ELF-1 (cell line): ENCODE measurements at regions not wholly inside any gene's neighbourhood (a gene's known extent, or its start where the extent isn't known, plus 50 kb on each side); places are given as distances from the start of the nearest gene placed in this dataset.
"Not testable (repeated sequence)": the region's sequence is repeated elsewhere in the genome, so short reads cannot be mapped to it uniquely, and the experiment has no call there.

Experiments
- DNase-seq: peaks from one replicate; pipeline ENCODE4 v3.0.0-alpha.2; 2016; ENCODE audit warnings: low read depth, low spot score

- DNase-seq: no peak
These were observed 353.6 kb downstream of the NPHP4 start for GRCh38 chr1:5638582-5638981.

- DNase-seq: peak; percentile 23
These were observed 355.1 kb downstream of the NPHP4 start for GRCh38 chr1:5637171-5637570.

GRCh38 chr1:5634893-5635292 is 357.3 kb downstream of the NPHP4 start:
- no peak for DNase-seq

GRCh38 chr1:5632814-5633213 is 359.4 kb downstream of the NPHP4 start:
- no peak for DNase-seq

GRCh38 chr1:5632224-5632623 is 360.0 kb downstream of the NPHP4 start:
- DNase-seq: peak; percentile 20

- DNase-seq: no peak
These were observed 363.8 kb downstream of the NPHP4 start for GRCh38 chr1:5628416-5628815.

- no peak for DNase-seq
These were observed 368.8 kb downstream of the NPHP4 start for GRCh38 chr1:5623399-5623798.

GRCh38 chr1:5622412-5622811 is 369.8 kb downstream of the NPHP4 start:
- no peak for DNase-seq

GRCh38 chr1:5621692-5622091 is 370.5 kb downstream of the NPHP4 start:
- no peak for DNase-seq

- DNase-seq: peak; percentile 86
These were observed 371.2 kb downstream of the NPHP4 start for GRCh38 chr1:5620997-5621396.

- DNase-seq: no peak
These were observed 371.8 kb downstream of the NPHP4 start for GRCh38 chr1:5620418-5620817.

GRCh38 chr1:5619469-5619868 is 372.8 kb downstream of the NPHP4 start:
- no peak for DNase-seq

- no peak for DNase-seq
These were observed 374.7 kb downstream of the NPHP4 start for GRCh38 chr1:5617546-5617945.

- DNase-seq: no peak
These were observed 375.1 kb downstream of the NPHP4 start for GRCh38 chr1:5617179-5617520.

GRCh38 chr1:5616366-5617178 is 375.7 kb downstream of the NPHP4 start:
- DNase-seq: no peak

- no peak for DNase-seq
These were observed 377.1 kb downstream of the NPHP4 start for GRCh38 chr1:5615076-5615475.

GRCh38 chr1:5613900-5614299 is 378.3 kb downstream of the NPHP4 start:
- no peak for DNase-seq

GRCh38 chr1:5611851-5612250 is 380.4 kb downstream of the NPHP4 start:
- DNase-seq: no peak

GRCh38 chr1:5611431-5611830 is 380.8 kb downstream of the NPHP4 start:
- DNase-seq: peak; percentile 26

- DNase-seq: no peak
These were observed 381.8 kb downstream of the NPHP4 start for GRCh38 chr1:5610432-5610831.

GRCh38 chr1:5603353-5604104 is 388.7 kb downstream of the NPHP4 start:
- no peak for DNase-seq

GRCh38 chr1:5602718-5603117 is 389.5 kb downstream of the NPHP4 start:
- not testable (repeated sequence) for DNase-seq

- no peak for DNase-seq
These were observed 390.7 kb downstream of the NPHP4 start for GRCh38 chr1:5601516-5601915.
